ENCODE measurements at regions not wholly inside any gene's neighbourhood (a gene's known extent, or its start where the extent isn't known, plus 50 kb on each side); places are given as distances from the start of the nearest gene placed in this dataset.

DNA sequence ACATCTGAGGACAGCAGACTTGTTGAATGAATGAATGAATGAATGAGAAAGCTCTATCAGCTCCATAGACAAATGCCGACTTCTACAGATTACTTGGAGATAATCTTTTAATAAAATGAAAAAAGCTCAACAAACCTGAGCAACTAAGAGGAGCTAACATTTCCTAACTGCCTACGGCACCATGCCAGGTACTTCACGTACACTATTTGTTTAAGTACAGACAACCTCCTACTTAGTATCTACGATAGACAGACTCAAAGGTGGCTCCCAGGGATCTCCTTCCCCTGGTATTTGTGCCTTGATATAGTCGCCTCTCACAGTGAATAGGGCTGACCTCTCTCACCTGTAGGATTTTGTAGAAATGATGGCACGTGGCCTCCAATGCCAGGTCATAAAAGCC, 412.2 kb upstream of the FAT1 start:
- TF ChIP-seq, protein P1, sequence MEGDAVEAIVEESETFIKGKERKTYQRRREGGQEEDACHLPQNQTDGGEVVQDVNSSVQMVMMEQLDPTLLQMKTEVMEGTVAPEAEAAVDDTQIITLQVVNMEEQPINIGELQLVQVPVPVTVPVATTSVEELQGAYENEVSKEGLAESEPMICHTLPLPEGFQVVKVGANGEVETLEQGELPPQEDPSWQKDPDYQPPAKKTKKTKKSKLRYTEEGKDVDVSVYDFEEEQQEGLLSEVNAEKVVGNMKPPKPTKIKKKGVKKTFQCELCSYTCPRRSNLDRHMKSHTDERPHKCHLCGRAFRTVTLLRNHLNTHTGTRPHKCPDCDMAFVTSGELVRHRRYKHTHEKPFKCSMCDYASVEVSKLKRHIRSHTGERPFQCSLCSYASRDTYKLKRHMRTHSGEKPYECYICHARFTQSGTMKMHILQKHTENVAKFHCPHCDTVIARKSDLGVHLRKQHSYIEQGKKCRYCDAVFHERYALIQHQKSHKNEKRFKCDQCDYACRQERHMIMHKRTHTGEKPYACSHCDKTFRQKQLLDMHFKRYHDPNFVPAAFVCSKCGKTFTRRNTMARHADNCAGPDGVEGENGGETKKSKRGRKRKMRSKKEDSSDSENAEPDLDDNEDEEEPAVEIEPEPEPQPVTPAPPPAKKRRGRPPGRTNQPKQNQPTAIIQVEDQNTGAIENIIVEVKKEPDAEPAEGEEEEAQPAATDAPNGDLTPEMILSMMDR (IDR thresholded peaks at IDR 0.05), result no peak
- no peak for TF ChIP-seq POLR2AphosphoS5 (IDR thresholded peaks at IDR 0.05)

Measured in gastroesophageal sphincter (tissue), 3 donors.